NB4 (cell line): ENCODE measurements at regions not wholly inside any gene's neighbourhood (a gene's known extent, or its start where the extent isn't known, plus 50 kb on each side); places are given as distances from the start of the nearest gene placed in this dataset.

Experiments
- CTCF ChIP-seq: IDR thresholded peaks from one replicate; pipeline ENCODE4 v1.5.1; 2012; ENCODE audit warnings: low read depth, low read length
- POLR2A ChIP-seq: IDR thresholded peaks from 2 replicates; pipeline ENCODE4 v1.6.1; 2011; ENCODE audit warnings: mild to moderate bottlenecking; ENCODE audit not compliant: insufficient read length; ENCODE audit errors: extremely low read depth

GRCh38 chr20:24406251-24406650 is 63.2 kb upstream of the SYNDIG1 start:
- no peak for TF ChIP-seq CTCF
- TF ChIP-seq POLR2A: no peak
